Stimulated activated CD4-positive, alpha-beta T cell treated with anti-CD3 and anti-CD28 coated beads, Interleukin-2, amount 100 ng/mL, for 48 hours (primary cell): ENCODE measurements at regions not wholly inside any gene's neighbourhood (a gene's known extent, or its start where the extent isn't known, plus 50 kb on each side); places are given as distances from the start of the nearest gene placed in this dataset.
"Not testable (repeated sequence)": the region's sequence is repeated elsewhere in the genome, so short reads cannot be mapped to it uniquely, and the experiment has no call there.

Source experiments
- DNase-seq, 2 donors: peaks; one replicate each; pipeline ENCODE4 v3.0.0-alpha.2; 2020

GRCh38 chr5:1998716-1999317 lies 116.1 kb upstream of the IRX4 start:
- DNase-seq: no peak

DNA sequence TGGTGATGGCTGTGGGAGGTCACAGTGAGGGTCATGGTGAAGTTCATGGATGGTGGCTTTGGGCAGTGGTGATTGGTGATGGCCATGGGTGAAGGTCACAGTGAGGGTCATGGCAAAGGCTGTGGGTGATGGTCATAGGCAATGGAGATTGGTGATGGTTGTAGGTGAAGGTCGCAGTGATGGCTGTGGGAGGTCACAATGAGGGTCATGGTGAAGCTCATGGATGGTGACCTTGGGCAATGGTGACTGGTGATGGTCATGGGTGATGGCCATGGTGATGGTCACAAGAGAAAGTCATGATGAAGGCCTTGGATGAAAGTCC lies 115.6 kb upstream of the IRX4 start:
- DNase-seq: no peak

DNA sequence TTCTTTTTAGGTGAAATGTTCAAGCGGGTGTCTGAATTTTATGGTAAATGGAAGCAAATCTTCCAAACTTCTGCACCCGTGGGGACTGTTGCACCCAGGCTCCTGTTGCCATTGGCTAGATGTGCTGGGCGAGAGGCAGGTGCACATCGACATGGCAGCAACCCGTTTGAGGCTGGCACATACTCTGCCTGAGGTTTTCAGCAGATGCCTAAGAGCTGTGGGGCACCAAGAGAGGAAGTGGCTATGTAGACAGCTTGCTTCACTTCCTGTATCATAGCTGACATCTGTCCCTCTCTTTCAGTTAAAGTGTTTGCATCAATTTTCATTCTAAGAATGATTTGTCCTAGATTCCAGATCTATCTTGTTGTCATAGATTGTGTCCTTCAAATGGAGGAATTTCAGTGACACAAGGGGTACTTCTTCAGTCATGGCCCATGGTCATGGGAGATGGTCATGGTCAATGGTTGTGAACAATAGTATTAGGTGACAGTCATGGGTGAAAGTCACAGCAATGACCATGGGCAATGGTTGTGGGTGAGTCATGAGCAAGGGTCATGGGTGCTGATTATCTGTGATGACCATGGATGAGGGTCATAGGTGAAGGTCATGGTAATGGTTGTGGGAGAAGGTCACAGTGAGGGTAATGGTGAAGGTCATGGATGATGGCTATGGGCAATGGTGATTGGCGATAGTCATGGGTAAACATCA lies 115.1 kb upstream of the IRX4 start:
- no peak for DNase-seq

- no peak for DNase-seq
Observed at GRCh38 chr5:1995491-1995890, 112.8 kb upstream of the IRX4 start.

- DNase-seq: no peak
Observed at GRCh38 chr5:1987471-1987870, 104.7 kb upstream of the IRX4 start.

DNA sequence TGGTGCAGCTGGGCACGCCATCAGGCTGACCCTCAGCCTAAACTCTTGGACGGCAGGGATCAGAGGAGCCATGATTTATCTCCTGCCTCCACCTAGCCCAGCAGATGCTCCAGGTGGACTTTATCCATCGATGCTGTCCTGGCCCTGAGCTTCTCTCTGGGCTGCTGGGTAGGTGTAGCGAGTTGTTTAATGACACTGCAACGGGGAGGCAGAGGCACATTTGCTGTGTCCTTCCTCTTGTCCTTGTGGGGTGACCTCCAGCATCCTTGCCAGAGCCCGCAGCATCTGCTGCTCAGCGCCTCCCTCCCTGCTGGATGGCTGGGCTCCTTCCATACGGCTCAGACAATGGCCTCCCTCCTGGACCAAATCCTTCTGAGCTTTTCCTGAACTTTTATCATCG lies 103.1 kb upstream of the IRX4 start:
- DNase-seq: no peak

DNA sequence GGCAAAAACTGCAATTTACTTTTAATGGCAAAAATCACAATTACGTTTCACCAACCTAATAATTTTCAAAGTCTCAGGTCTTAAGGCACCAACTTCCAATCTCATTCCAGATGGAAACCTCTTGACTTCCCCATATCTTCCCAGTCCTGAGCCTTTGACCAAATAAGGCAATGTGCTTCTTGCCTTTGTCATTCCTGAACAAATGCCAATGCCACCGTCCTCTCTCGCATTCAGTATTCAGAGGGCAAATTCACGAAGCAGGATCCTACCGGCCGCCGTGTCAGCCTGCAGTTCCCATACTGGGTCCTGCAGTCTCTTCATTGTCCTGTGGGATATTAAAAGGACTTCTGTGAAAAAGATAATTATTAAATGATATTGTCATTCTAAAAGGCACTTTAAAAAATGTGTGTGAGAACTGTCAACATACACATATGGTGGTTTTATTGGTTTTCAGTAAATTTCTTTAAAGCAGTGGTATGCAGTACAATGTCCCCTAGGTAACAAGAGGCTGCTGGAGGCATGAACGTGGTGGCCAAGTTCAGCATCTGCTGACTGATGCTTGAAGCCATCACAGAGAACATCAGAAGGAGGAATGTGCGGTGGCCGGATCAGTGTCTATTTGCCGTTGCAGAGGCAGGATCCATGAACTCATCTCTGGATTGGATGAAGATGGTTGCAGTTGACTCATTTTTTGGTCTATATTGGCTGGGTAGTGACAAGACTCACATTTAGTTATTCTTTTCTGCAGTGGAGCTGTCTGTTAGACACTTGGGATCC lies 101.4 kb upstream of the IRX4 start:
- DNase-seq: no peak

- no peak for DNase-seq
Observed at GRCh38 chr5:1983401-1983800, 100.7 kb upstream of the IRX4 start.

DNA sequence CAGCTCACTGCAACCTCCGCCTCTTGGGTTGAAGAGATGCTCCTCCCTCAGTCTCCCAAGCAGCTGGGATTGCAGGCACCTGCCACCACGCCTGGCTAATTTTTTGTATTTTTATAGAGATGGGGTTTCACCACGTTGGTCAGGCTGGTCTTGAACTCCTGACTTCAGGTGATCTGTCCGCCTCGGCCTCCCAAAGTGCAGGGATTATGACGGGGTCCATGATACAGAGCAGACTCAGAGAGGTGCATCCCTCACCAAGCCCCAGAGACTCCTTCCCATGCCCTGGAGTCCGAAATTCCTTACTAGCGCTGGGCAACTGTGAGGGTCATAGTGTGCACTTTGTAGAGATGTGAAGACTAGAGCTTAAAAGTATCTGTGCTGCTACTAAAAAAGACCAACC lies 99.8 kb upstream of the IRX4 start:
- not testable (repeated sequence) for DNase-seq

GRCh38 chr5:1975898-1976765 lies 93.4 kb upstream of the IRX4 start:
- DNase-seq: no peak

DNA sequence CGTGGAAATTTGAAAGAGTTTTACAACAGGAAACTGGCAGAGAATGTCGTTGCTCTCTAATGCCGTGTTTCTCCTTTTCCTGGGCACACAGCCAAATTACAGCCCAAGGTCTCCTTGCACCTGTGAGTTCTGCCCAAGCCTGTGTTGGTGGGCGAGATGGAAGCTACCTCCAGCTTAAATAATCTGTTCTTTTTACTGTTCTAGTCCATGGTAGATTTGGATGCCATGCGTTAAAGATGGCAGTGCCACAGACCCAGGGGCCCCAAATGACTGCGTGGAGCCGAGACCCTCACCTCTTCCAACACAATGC lies 92.6 kb upstream of the IRX4 start:
- DNase-seq: no peak

- no peak for DNase-seq
Observed at GRCh38 chr5:1974501-1975405, 92.0 kb upstream of the IRX4 start.

- no peak for DNase-seq
Observed at GRCh38 chr5:1974081-1974480, 91.4 kb upstream of the IRX4 start.

GRCh38 chr5:1973391-1974013 lies 90.8 kb upstream of the IRX4 start:
- DNase-seq: no peak

DNA sequence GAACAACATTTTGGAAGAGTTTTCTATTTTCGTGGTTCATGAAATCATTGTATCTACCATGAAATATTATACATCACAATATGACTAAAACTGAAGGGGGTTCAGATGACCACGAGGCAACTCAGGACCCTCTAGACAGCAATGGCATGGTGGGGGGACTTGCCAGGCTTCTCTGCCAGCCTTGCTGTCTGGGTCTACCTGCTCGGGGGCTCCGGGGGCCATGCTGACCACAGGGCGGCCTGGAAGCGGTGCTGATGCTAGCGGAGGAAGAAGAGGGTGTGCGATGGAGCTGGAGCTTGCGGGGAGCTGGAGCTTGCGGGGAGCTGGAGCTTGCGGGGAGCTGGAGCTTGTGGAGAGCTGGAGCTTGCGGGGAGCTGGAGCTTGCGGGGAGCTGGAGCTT lies 89.2 kb upstream of the IRX4 start:
- DNase-seq: no peak

- no peak for DNase-seq
Observed at GRCh38 chr5:1967736-1968135, 85.0 kb upstream of the IRX4 start.

DNA sequence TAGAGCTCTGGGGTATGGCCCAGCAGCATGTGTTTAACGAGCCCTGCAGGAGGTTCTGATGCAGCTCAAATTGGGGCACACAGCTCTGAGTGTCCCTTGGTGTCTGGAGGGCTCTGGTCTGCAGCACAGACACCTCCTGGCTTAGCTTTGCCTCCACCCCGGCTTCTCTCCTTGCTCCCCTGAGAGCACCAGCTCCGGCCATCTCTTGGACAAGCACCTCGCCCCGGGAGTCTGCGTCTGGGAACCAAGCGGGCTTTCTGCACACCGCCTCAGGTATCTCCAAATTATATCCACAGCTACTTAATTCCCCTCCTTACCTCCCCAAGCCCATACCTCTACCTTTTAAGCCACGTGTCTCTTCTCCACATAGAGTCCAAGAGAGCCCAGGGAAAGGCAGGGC lies 83.7 kb upstream of the IRX4 start:
- no peak for DNase-seq

GRCh38 chr5:1965925-1966324 lies 83.2 kb upstream of the IRX4 start:
- no peak for DNase-seq

DNA sequence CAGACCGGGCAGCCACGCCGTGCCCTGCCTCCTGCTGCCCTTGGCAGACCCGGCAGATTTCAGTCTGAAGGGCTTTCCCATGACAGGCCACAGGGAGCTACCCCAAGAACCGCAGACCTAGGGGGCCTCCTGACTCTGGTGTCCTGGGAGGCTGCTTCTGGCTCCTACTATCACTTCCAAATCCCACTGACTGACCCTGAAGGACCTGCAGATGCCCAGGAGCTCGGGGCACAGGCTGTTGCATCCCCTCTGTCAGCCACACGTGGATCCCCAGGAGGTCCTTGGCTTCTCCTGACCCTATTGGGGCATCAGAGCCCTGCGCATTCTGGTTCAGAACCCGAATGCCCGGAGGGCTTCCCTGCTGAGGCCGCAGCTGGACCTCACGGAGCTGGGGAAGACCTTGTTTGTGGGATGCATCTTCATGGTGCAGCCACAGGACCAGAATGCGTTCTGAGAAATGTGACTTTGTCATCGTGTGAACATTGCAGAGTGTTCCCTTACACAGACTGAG lies 81.3 kb upstream of the IRX4 start:
- no peak for DNase-seq

- DNase-seq: no peak
Observed at GRCh38 chr5:1963358-1963757, 80.6 kb upstream of the IRX4 start.

DNA sequence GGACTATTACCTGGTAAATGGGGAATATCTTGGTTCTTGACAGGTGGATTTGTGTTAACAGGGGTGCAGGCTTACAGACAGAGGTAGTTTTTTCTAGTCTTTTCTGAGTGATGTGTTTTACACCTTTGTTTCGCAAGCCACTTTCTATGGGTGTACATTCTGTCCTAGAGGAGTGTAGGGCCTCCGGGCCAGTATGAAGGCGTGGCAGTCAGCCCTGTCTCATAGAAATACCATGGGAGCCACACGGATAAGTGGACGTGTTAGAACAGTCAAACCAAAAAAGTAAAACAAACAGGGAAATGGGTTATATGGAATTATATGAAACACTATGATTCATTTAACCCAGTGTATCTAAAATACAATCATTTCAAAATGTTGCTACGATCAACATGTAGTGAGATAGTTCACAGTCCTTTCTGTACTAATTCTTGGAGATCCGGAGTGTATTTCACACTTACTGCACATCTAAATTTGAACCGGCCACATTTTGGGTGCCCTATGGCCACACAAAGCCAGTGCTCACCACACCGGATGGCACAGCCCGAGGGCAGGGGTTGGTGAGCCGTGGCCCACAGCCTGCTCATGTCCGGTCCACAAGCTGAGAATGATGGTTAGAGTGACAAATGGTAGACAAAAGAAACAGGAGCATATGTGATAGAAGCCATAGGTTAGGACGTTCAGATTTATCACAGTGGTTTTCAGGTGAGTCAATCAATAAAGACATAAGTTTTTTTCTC lies 80.1 kb upstream of the IRX4 start:
- no peak for DNase-seq
